IPS DF 6.9 (cell line): ENCODE measurements at regions not wholly inside any gene's neighbourhood (a gene's known extent, or its start where the extent isn't known, plus 50 kb on each side); places are given as distances from the start of the nearest gene placed in this dataset.

Experiments
- DNase-seq: peaks from one replicate; pipeline ENCODE4 v3.0.0-alpha.2; 2013; ENCODE audit warnings: low read depth, low spot score
- H3K27ac ChIP-seq: one replicate; pipeline ENCODE4 v1.5.1; 2013; ENCODE audit warnings: low read length, control low read depth
- H3K27me3 ChIP-seq: 2 replicates; pipeline ENCODE4 v1.6.1; 2013; ENCODE audit warnings: mild to moderate bottlenecking, low read length; ENCODE audit not compliant: control insufficient read depth, insufficient read depth
- H3K36me3 ChIP-seq: 2 replicates; pipeline ENCODE4 v1.6.1; 2013; ENCODE audit warnings: low read length; ENCODE audit not compliant: control insufficient read depth, insufficient read depth
- H3K4me1 ChIP-seq: 2 replicates; pipeline ENCODE4 v1.6.1; 2013; ENCODE audit warnings: low read length; ENCODE audit not compliant: control insufficient read depth, insufficient read depth
- H3K4me3 ChIP-seq: 2 replicates; pipeline ENCODE4 v1.5.1; 2013; ENCODE audit warnings: mild to moderate bottlenecking, low read length
- H3K9me3 ChIP-seq: 2 replicates; pipeline ENCODE4 v1.6.1; 2013; ENCODE audit warnings: low read length, inconsistent platforms; ENCODE audit not compliant: control insufficient read depth, insufficient read depth
- WGBS: extraction: QIAGEN DNeasy Blood & Tissue Kit; methylation state at CpG from one replicate; pipeline ENCODE4 v1.1.7; 2013; ENCODE audit warnings: mixed read lengths, missing lambda C conversion rate; ENCODE audit not compliant: insufficient read length, insufficient coverage; 5-methylcytosine and 5-hydroxymethylcytosine counted together

GRCh38 chr14:55764784-55765183, 184.8 kb downstream of the KTN1 start:
- H3K9me3 ChIP-seq = no peaks in the 10 kb centered on the region
- WGBS = no CpG with 5 or more reads among the region's 1 CpG
- no peak overlapping the region for H3K27ac ChIP-seq
- no peak overlapping the region for H3K4me3 ChIP-seq
- H3K27me3 ChIP-seq = no peaks in the 10 kb centered on the region
- no peak for DNase-seq
- no peaks in the 10 kb centered on the region for H3K36me3 ChIP-seq
- H3K4me1 ChIP-seq = no peaks in the 10 kb centered on the region

- Histone ChIP-seq H3K4me1 (no peaks in the 10 kb centered on the region), H3K36me3 (no peaks in the 10 kb centered on the region), H3K27me3 (no peaks in the 10 kb centered on the region), H3K4me3 (no peak overlapping the region), H3K27ac (no peak overlapping the region), H3K9me3 (no peaks in the 10 kb centered on the region)
- WGBS = no CpG with 5 or more reads among the region's 22 CpGs
- no peak for DNase-seq
Measured at GRCh38 chr14:55766071-55766470, 186.1 kb downstream of the KTN1 start.

GRCh38 chr14:55767286-55767685, 187.3 kb downstream of the KTN1 start:
- WGBS = no CpG with 5 or more reads among the region's 2 CpGs
- H3K27me3 ChIP-seq = no peaks in the 10 kb centered on the region
- no peak overlapping the region for H3K4me3 ChIP-seq
- no peak for DNase-seq
- H3K4me1 ChIP-seq = no peaks in the 10 kb centered on the region
- no peak overlapping the region for H3K27ac ChIP-seq
- no peaks in the 10 kb centered on the region for H3K36me3 ChIP-seq
- H3K9me3 ChIP-seq = no peaks in the 10 kb centered on the region

- WGBS = no CpG with 5 or more reads among the region's 3 CpGs
- H3K4me1 ChIP-seq = no peaks in the 10 kb centered on the region
Measured at GRCh38 chr14:55769877-55770276, 189.9 kb downstream of the KTN1 start.

GRCh38 chr14:55771242-55771981, 191.4 kb downstream of the KTN1 start:
- Histone ChIP-seq H3K27me3 (no peaks in the 10 kb centered on the region), H3K4me3 (no peak overlapping the region), H3K4me1 (no peaks in the 10 kb centered on the region), H3K9me3 (no peaks in the 10 kb centered on the region), H3K27ac (no peak overlapping the region), H3K36me3 (no peaks in the 10 kb centered on the region)
- no peak for DNase-seq
- no CpG with 5 or more reads among the region's 2 CpGs for WGBS

More at GRCh38 chr14:55769877-55770276, 189.9 kb downstream of the KTN1 start:
- Histone ChIP-seq H3K27ac (no peak overlapping the region), H3K36me3 (no peaks in the 10 kb centered on the region), H3K9me3 (no peaks in the 10 kb centered on the region), H3K4me3 (no peak overlapping the region), H3K27me3 (no peaks in the 10 kb centered on the region)
- DNase-seq = no peak

GRCh38 chr14:55772486-55772885, 192.5 kb downstream of the KTN1 start:
- Histone ChIP-seq H3K4me3 (no peak overlapping the region), H3K27ac (no peak overlapping the region), H3K4me1 (no peaks in the 10 kb centered on the region), H3K36me3 (no peaks in the 10 kb centered on the region), H3K27me3 (no peaks in the 10 kb centered on the region), H3K9me3 (no peaks in the 10 kb centered on the region)
- DNase-seq = no peak
- WGBS = no CpG with 5 or more reads among the region's 1 CpG

GRCh38 chr14:55773312-55773711, 193.3 kb downstream of the KTN1 start:
- Histone ChIP-seq H3K4me1 (no peaks in the 10 kb centered on the region), H3K27me3 (no peaks in the 10 kb centered on the region), H3K9me3 (no peaks in the 10 kb centered on the region), H3K4me3 (no peak overlapping the region), H3K36me3 (no peaks in the 10 kb centered on the region), H3K27ac (no peak overlapping the region)
- no peak for DNase-seq
- no CpG with 5 or more reads among the region's 1 CpG for WGBS

GRCh38 chr14:55773984-55774545, 194.1 kb downstream of the KTN1 start:
- DNase-seq = no peak
- no peaks in the 10 kb centered on the region for H3K36me3 ChIP-seq
- no peaks in the 10 kb centered on the region for H3K9me3 ChIP-seq
- no CpG with 5 or more reads among the region's 1 CpG for WGBS
- H3K27me3 ChIP-seq = no peaks in the 10 kb centered on the region
- H3K4me3 ChIP-seq = no peak overlapping the region
- H3K4me1 ChIP-seq = no peaks in the 10 kb centered on the region
- no peak overlapping the region for H3K27ac ChIP-seq

GRCh38 chr14:55777877-55778276, 197.9 kb downstream of the KTN1 start:
- DNase-seq = no peak
- no CpG with 5 or more reads among the region's 4 CpGs for WGBS
- Histone ChIP-seq H3K4me1 (no peaks in the 10 kb centered on the region), H3K36me3 (no peaks in the 10 kb centered on the region), H3K9me3 (no peaks in the 10 kb centered on the region), H3K27me3 (no peaks in the 10 kb centered on the region), H3K4me3 (no peak overlapping the region), H3K27ac (no peak overlapping the region)

- WGBS = no CpG with 5 or more reads among the region's 8 CpGs
- Histone ChIP-seq H3K36me3 (no peaks in the 10 kb centered on the region), H3K27me3 (no peaks in the 10 kb centered on the region), H3K27ac (no peak overlapping the region), H3K4me3 (no peak overlapping the region), H3K9me3 (no peaks in the 10 kb centered on the region), H3K4me1 (no peaks in the 10 kb centered on the region)
- DNase-seq = no peak
Measured at GRCh38 chr14:55780156-55780946, 200.3 kb downstream of the KTN1 start.
